RWPE2 (cell line): ENCODE measurements at regions not wholly inside any gene's neighbourhood (a gene's known extent, or its start where the extent isn't known, plus 50 kb on each side); places are given as distances from the start of the nearest gene placed in this dataset.
"Not testable (repeated sequence)": the region's sequence is repeated elsewhere in the genome, so short reads cannot be mapped to it uniquely, and the experiment has no call there.

Source experiments
- ATAC-seq: fragments of 200-7000 bp; cut with Tn5 transposase; 3 replicates; pipeline ENCODE4 v1.9.1; 2021; ENCODE audit warnings: low read depth
- DNase-seq: peaks from one replicate; pipeline ENCODE4 v3.0.0-alpha.2; 2020; ENCODE audit warnings: low spot score
- H3K27ac ChIP-seq: fragments of 450-650 bp; 2 replicates; pipeline ENCODE4 v1.5.1; 2017; ENCODE audit warnings: mild to moderate bottlenecking; ENCODE audit not compliant: poor library complexity, severe bottlenecking
- H3K27me3 ChIP-seq: fragments of 250-450 bp; sonication (Bioruptor Pico); 2 replicates; pipeline ENCODE4 v1.5.1; 2021; ENCODE audit warnings: mild to moderate bottlenecking, moderate library complexity; ENCODE audit not compliant: insufficient read depth, poor library complexity, severe bottlenecking
- H3K36me3 ChIP-seq: fragments of 250-450 bp; sonication (Bioruptor Pico); 2 replicates; pipeline ENCODE4 v1.5.1; 2020; ENCODE audit warnings: low read depth, mild to moderate bottlenecking, moderate library complexity
- H3K4me1 ChIP-seq: fragments of 250-450 bp; sonication (Bioruptor Pico); 2 replicates; pipeline ENCODE4 v1.5.1; 2021; ENCODE audit warnings: mild to moderate bottlenecking, moderate library complexity; ENCODE audit not compliant: insufficient read depth, poor library complexity, severe bottlenecking
- H3K4me3 ChIP-seq: fragments of 250-450 bp; sonication (Bioruptor Pico); 2 replicates; pipeline ENCODE4 v1.5.1; 2021; ENCODE audit warnings: mild to moderate bottlenecking, moderate library complexity; ENCODE audit not compliant: severe bottlenecking
- H3K9me3 ChIP-seq: fragments of 250-450 bp; sonication (Bioruptor Pico); 2 replicates; pipeline ENCODE4 v1.5.1; 2021; ENCODE audit warnings: mild to moderate bottlenecking, moderate library complexity; ENCODE audit not compliant: severe bottlenecking
- CTCF ChIP-seq: fragments of 450-650 bp; IDR thresholded peaks from one replicate; pipeline ENCODE4 v1.5.1; 2017; ENCODE audit warnings: mild to moderate bottlenecking, moderate library complexity; ENCODE audit not compliant: poor library complexity, severe bottlenecking

DNA sequence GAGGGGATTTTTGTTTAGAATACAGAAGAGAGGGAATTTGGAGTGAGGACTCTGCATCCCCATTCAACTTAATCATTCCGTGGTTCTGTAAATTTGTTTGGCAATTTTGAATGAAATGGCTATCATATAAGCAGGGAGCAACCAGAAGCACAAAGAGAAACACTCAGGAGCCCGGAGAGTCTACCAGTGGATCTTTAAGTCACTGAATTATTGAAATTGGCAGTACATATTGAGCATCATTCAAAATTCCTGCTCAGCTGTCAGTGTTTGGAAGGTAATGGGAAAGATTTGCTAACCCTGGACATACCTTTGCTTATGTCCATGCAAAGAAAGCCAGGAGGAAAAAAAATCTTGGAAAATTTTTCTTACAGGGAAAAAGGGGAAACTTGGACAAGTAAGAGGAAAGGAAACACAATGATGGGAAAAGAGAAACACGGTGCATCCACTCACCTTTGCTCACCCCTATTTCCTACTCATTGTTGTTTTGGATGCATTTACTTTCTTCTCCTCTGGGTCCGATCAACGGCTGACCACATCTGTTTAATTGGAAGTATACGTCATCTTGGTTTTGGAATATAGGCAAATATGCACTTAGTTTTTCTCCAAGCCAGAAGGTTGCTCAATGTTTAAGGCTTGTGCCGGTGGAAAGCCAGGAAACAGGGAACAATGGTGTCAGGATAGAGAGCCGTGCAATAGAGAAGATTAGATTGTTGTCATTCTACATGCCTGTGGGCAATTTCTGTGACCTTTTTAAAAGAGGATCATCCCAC, 243.0 kb upstream of the LYPLAL1 start:
- no peak overlapping the region for H3K27ac ChIP-seq
- ATAC-seq (peak; percentile 42; the same call in 1 of the 3 replicates), DNase-seq (no peak)
- no peaks in the 10 kb centered on the region for H3K27me3 ChIP-seq
- no peak overlapping the region for H3K4me3 ChIP-seq
- H3K36me3 ChIP-seq = no peaks in the 10 kb centered on the region
- TF ChIP-seq CTCF = no peak
- no peaks in the 10 kb centered on the region for H3K4me1 ChIP-seq
- no peaks in the 10 kb centered on the region for H3K9me3 ChIP-seq

GRCh38 chr1:218931324-218931723, 242.4 kb upstream of the LYPLAL1 start:
- no peak for ATAC-seq
- DNase-seq = no peak
- Histone ChIP-seq H3K36me3 (no peaks in the 10 kb centered on the region), H3K27me3 (no peaks in the 10 kb centered on the region), H3K4me3 (no peak overlapping the region), H3K4me1 (no peaks in the 10 kb centered on the region), H3K27ac (no peak overlapping the region), H3K9me3 (no peaks in the 10 kb centered on the region)
- TF ChIP-seq CTCF = no peak

- TF ChIP-seq CTCF = no peak
- ATAC-seq = no peak
- Histone ChIP-seq H3K27ac (no peak overlapping the region), H3K36me3 (no peaks in the 10 kb centered on the region), H3K9me3 (no peaks in the 10 kb centered on the region), H3K4me1 (no peaks in the 10 kb centered on the region), H3K27me3 (no peaks in the 10 kb centered on the region), H3K4me3 (no peak overlapping the region)
- no peak for DNase-seq
Measured at GRCh38 chr1:218933513-218933912, 240.2 kb upstream of the LYPLAL1 start.

DNA sequence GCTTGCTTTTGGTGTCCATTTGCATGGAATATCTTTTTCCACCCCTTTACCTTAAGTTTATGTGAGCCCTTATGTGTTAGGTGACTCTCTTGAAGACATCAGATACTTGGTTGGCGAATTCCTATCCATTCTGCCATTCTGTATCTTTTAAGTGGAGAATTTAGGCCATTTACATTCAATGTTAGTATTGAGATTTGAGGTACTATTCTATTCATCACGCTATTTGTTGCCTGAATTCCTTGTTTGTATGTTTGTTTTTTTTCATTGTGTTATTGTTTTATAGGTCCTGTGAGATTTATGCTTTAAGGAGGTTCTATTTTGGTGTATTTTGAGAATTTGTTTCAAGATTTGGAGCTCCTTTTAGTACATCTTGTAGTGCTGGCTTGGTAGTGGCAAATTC, 238.3 kb upstream of the LYPLAL1 start:
- H3K9me3 ChIP-seq, H3K36me3 ChIP-seq, H3K4me3 ChIP-seq, H3K4me1 ChIP-seq, H3K27me3 ChIP-seq, ATAC-seq, H3K27ac ChIP-seq, DNase-seq: not testable (repeated sequence)

DNA sequence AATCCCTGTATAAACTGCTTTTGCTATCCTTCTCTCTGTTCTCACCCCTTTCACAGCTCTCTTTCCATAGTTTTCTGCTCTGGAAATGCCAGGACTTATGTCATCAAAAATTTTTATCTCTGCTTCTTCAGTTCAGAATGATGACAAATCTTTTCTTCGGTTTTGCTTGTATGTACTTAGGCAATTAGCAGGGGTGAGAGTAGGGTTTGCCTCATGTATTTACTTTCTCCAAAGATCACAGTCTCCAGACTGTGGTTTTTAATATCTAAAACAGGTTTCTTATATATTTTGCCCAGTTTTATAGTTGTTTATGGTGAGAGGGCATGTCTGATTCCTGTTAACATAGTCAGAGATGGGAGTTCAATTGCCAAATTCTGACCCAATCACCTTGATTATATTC, 235.4 kb upstream of the LYPLAL1 start:
- Histone ChIP-seq H3K4me1 (no peaks in the 10 kb centered on the region), H3K27ac (no peak overlapping the region), H3K4me3 (no peak overlapping the region), H3K36me3 (no peaks in the 10 kb centered on the region), H3K27me3 (no peaks in the 10 kb centered on the region), H3K9me3 (no peaks in the 10 kb centered on the region)
- no peak for ATAC-seq
- TF ChIP-seq CTCF = no peak
- DNase-seq = no peak
